ENCODE measurements at regions not wholly inside any gene's neighbourhood (a gene's known extent, or its start where the extent isn't known, plus 50 kb on each side); places are given as distances from the start of the nearest gene placed in this dataset.
"Not testable (repeated sequence)": the region's sequence is repeated elsewhere in the genome, so short reads cannot be mapped to it uniquely, and the experiment has no call there.

- not testable (repeated sequence) for DNase-seq (ENCODE audit: low read depth in 1 of 2, low spot score in 2 of 2); H3K9me3 ChIP-seq (replicated peaks); H3K27me3 ChIP-seq (replicated peaks); H3K4me3 ChIP-seq; H3K27ac ChIP-seq; H3K4me1 ChIP-seq (replicated peaks); H3K36me3 ChIP-seq
These were observed 1508.8 kb downstream of the FOXD4L5 start for GRCh38 chr9:63776220-63776619.

GRCh38 chr9:63775092-63775426, 1510.0 kb downstream of the FOXD4L5 start:
- DNase-seq (ENCODE audit: low read depth in 1 of 2, low spot score in 2 of 2); H3K4me1 ChIP-seq (replicated peaks); H3K4me3 ChIP-seq; H3K27me3 ChIP-seq (replicated peaks); H3K27ac ChIP-seq; H3K9me3 ChIP-seq (replicated peaks); H3K36me3 ChIP-seq: not testable (repeated sequence)

DNA sequence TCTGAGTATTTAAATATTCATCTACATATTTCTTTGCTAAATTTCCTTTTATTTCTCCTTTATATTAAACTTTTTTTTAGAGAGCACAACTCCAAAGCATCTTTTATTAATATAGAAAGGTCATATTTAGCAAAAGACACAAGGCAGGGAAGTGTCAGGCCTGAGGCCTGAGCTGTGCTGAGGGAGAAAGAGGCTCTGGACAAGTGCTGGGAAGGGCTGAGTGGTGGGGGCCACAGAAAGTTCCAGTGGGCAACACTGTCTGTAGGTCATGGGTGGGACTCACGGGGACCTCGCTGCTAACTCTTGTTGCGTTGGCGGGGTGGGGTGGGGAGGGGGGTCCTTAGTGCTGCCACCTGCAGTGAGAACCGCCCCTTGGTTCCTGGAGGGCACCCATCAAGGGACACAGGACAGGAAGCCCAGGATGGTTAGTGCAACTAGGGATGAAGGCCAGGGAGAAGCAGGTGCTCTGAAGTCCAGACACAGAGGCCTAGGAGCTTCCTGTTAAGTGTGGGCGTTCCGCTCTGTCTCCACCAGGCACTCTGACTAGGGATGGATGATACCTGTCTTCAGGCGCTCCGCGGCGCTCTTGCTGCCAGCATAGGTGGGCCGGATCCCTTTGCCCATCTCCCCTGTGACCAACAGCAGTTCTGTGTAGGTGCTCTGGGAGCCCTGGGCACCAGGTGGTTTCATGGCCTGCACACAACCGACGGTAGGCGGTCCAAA, 1510.5 kb downstream of the FOXD4L5 start:
- not testable (repeated sequence) for H3K36me3 ChIP-seq

GRCh38 chr9:63762230-63762629, 1522.8 kb downstream of the FOXD4L5 start:
- not testable (repeated sequence) for H3K9me3 ChIP-seq (replicated peaks); H3K27ac ChIP-seq; H3K36me3 ChIP-seq; H3K4me3 ChIP-seq; H3K4me1 ChIP-seq (replicated peaks); H3K27me3 ChIP-seq (replicated peaks); DNase-seq (ENCODE audit: low read depth in 1 of 2, low spot score in 2 of 2)

More for the DNA sequence above, 1510.5 kb downstream of the FOXD4L5 start:
- not testable (repeated sequence) for H3K4me1 ChIP-seq (replicated peaks); H3K27me3 ChIP-seq (replicated peaks); H3K4me3 ChIP-seq; DNase-seq (ENCODE audit: low read depth in 1 of 2, low spot score in 2 of 2); H3K27ac ChIP-seq; H3K9me3 ChIP-seq (replicated peaks)

DNA sequence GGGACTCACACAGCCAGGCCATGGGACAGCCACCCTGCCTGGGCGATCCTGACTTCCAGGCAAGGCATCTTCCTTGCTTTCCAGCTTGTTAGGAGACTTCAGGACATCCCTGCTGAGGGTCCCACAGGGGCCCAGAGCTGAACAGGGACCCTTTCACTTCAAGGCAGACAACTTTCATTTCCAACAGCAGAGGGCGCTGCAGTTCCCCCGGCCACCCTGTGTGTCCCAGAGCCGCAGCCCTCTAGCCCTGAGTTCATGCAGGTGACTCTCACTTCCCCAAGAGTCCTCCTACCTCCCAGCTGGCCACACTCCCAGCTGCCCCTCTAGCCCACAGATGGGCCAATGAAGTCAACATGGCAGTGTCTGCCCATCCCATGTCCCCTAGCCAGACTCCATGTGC, 1556.0 kb downstream of the FOXD4L5 start:
- not testable (repeated sequence) for H3K27ac ChIP-seq; H3K4me3 ChIP-seq; H3K9me3 ChIP-seq (replicated peaks); DNase-seq (ENCODE audit: low read depth in 1 of 2, low spot score in 2 of 2); H3K27me3 ChIP-seq (replicated peaks); H3K36me3 ChIP-seq; H3K4me1 ChIP-seq (replicated peaks)

GRCh38 chr9:63728287-63728686, 1556.7 kb downstream of the FOXD4L5 start:
- DNase-seq (ENCODE audit: low read depth in 1 of 2, low spot score in 2 of 2): no peak
- Histone ChIP-seq H3K27me3 (replicated peaks) (no peaks in the 10 kb centered on the region), H3K27ac (no peak overlapping the region), H3K9me3 (replicated peaks) (no peaks in the 10 kb centered on the region), H3K4me1 (replicated peaks) (no peaks in the 10 kb centered on the region), H3K36me3 (no peaks in the 10 kb centered on the region), H3K4me3 (no peak overlapping the region)

DNA sequence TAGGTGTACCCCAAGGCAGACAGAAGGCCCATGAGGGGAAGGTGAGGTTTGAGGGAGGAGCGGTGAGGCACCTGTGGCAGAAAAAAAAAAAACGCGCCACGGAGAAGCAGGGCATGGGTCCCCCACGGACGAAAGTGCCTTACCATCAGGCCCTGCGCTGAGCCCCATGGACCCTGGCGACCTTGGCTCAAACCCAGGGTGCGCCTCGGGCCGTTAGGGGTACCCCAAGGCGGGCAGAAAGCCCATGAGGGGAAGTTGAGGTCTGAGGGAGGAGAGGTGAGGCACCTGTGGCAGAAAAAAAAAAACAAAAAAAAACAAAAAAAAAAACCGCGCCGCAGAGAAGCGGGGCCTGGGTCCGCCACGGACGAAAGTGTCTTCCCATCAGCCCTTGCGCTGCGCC, 1576.7 kb downstream of the FOXD4L5 start:
- not testable (repeated sequence) for H3K27me3 ChIP-seq (replicated peaks); H3K4me3 ChIP-seq; H3K9me3 ChIP-seq (replicated peaks); H3K27ac ChIP-seq; H3K4me1 ChIP-seq (replicated peaks); DNase-seq (ENCODE audit: low read depth in 1 of 2, low spot score in 2 of 2); H3K36me3 ChIP-seq

- H3K36me3 ChIP-seq; H3K4me3 ChIP-seq; DNase-seq (ENCODE audit: low read depth in 1 of 2, low spot score in 2 of 2); H3K27ac ChIP-seq; H3K4me1 ChIP-seq (replicated peaks); H3K9me3 ChIP-seq (replicated peaks); H3K27me3 ChIP-seq (replicated peaks): not testable (repeated sequence)
These were observed 1580.6 kb downstream of the FOXD4L5 start for GRCh38 chr9:63704456-63704855.

DNA sequence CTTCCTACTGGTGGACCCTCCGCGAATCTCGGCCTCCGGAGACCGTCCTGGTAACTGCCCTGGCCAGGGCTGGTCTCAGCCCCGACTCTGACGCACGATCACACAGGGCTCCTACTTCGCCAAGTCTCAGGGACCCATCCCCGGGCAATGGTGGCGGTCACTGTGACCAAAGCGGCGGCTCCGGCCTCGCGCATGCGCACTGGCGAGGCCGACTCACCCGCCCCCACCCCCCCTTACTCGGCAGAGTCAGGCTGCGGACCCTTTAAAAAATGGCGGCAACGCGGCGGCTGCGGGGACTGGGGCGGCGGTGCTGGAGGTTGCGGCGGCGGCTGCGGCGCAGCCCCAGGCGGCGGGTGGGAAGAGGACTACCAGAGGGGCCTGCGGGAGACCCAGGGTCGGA, 1581.3 kb downstream of the FOXD4L5 start:
- not testable (repeated sequence) for H3K4me3 ChIP-seq; H3K36me3 ChIP-seq; H3K4me1 ChIP-seq (replicated peaks); DNase-seq (ENCODE audit: low read depth in 1 of 2, low spot score in 2 of 2); H3K9me3 ChIP-seq (replicated peaks); H3K27me3 ChIP-seq (replicated peaks); H3K27ac ChIP-seq

DNA sequence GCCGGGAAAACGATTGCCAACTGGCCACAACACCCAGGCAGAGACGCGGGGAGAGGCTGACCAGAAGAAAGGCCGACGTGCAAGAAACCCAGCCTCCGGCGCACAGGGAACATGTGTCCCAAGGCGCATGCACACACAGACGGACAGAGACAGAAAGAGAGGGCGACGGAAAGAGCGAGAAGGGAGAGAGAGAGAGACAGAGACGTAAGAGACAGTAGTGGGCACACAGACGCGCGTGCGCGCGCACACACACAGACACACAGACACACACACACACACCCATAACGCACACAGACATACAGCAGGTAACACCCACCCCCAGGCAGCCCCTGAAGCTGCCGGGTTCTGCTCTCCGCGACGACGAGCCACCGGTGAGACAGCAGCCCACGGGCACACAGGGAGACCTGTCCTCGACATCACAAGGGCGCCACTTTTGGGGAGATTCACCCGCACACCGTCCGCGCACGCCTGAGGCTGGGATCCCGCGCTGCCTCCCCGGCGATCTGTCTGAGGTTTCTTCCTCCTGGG, 1581.8 kb downstream of the FOXD4L5 start:
- H3K4me3 ChIP-seq; H3K4me1 ChIP-seq (replicated peaks); H3K9me3 ChIP-seq (replicated peaks); H3K36me3 ChIP-seq; H3K27me3 ChIP-seq (replicated peaks); H3K27ac ChIP-seq; DNase-seq (ENCODE audit: low read depth in 1 of 2, low spot score in 2 of 2): not testable (repeated sequence)
